Renal cortex interstitium (tissue), 11 donors: ENCODE measurements at regions not wholly inside any gene's neighbourhood (a gene's known extent, or its start where the extent isn't known, plus 50 kb on each side); places are given as distances from the start of the nearest gene placed in this dataset.

ENCODE experiments used
- DNase-seq, 11 donors: peaks; one replicate each; pipeline ENCODE4 v3.0.0-alpha.2; 2013; ENCODE audit warnings: low read depth in 9 of 11, low spot score in 4 of 11; ENCODE audit errors: extremely low read depth in 1 of 11

GRCh38 chr1:163013826-163014600 lies 55.1 kb upstream of the RGS4 start:
- DNase-seq = no peak

- no peak for DNase-seq
Measured at GRCh38 chr1:163006051-163006834, 62.9 kb upstream of the RGS4 start.

GRCh38 chr1:162997499-162998285 lies 71.5 kb upstream of the RGS4 start:
- no peak for DNase-seq

- DNase-seq = no peak
Measured at GRCh38 chr1:162996261-162996660, 72.9 kb upstream of the RGS4 start.

GRCh38 chr1:162994921-162995320 lies 74.2 kb upstream of the RGS4 start:
- DNase-seq = no peak

GRCh38 chr1:162993846-162994245 lies 75.3 kb upstream of the RGS4 start:
- DNase-seq = no peak

GRCh38 chr1:162992945-162993344 lies 76.2 kb upstream of the RGS4 start:
- no peak for DNase-seq

- no peak for DNase-seq
Measured at GRCh38 chr1:162991444-162991843, 77.7 kb upstream of the RGS4 start.

GRCh38 chr1:162990665-162991064 lies 78.5 kb upstream of the RGS4 start:
- no peak for DNase-seq

GRCh38 chr1:162988869-162989268 lies 80.3 kb upstream of the RGS4 start:
- DNase-seq = no peak

- no peak for DNase-seq
Measured at GRCh38 chr1:162987866-162988265, 81.3 kb upstream of the RGS4 start.

- no peak for DNase-seq
Measured at GRCh38 chr1:162985816-162986435, 83.2 kb upstream of the RGS4 start.

GRCh38 chr1:162984699-162985098 lies 84.5 kb upstream of the RGS4 start:
- DNase-seq = no peak

- DNase-seq = no peak
Measured at GRCh38 chr1:162983671-162984425, 85.3 kb upstream of the RGS4 start.

GRCh38 chr1:162982364-162982763 lies 86.8 kb upstream of the RGS4 start:
- DNase-seq = no peak

GRCh38 chr1:162977944-162978568 lies 91.1 kb upstream of the RGS4 start:
- DNase-seq = no peak

GRCh38 chr1:162976628-162977027 lies 92.5 kb upstream of the RGS4 start:
- DNase-seq = no peak

GRCh38 chr1:162974810-162975209 lies 94.4 kb upstream of the RGS4 start:
- no peak for DNase-seq
